Coronary artery (tissue), 2 donors: ENCODE measurements at regions not wholly inside any gene's neighbourhood (a gene's known extent, or its start where the extent isn't known, plus 50 kb on each side); places are given as distances from the start of the nearest gene placed in this dataset.
"Not testable (repeated sequence)": the region's sequence is repeated elsewhere in the genome, so short reads cannot be mapped to it uniquely, and the experiment has no call there.

Source experiments
- DNase-seq: peaks from one replicate; pipeline ENCODE4 v3.0.0-alpha.2; 2017; ENCODE audit warnings: low spot score
- H3K27ac ChIP-seq, 2 donors: fragments of 200-600 bp; sonication (generic); one replicate each; pipeline ENCODE4 v1.5.1; 2016 to 2019
- H3K4me3 ChIP-seq: fragments of 200-600 bp; sonication (generic); 2 replicates; pipeline ENCODE4 v1.5.1; 2016; ENCODE audit warnings: mild to moderate bottlenecking, moderate library complexity
- TF ChIP-seq, protein P1 (sequence below): fragments of 200-600 bp; sonication (generic); IDR thresholded peaks from one replicate; pipeline ENCODE4 v1.5.1; 2019; ENCODE audit warnings: antibody characterized with exemption

DNA sequence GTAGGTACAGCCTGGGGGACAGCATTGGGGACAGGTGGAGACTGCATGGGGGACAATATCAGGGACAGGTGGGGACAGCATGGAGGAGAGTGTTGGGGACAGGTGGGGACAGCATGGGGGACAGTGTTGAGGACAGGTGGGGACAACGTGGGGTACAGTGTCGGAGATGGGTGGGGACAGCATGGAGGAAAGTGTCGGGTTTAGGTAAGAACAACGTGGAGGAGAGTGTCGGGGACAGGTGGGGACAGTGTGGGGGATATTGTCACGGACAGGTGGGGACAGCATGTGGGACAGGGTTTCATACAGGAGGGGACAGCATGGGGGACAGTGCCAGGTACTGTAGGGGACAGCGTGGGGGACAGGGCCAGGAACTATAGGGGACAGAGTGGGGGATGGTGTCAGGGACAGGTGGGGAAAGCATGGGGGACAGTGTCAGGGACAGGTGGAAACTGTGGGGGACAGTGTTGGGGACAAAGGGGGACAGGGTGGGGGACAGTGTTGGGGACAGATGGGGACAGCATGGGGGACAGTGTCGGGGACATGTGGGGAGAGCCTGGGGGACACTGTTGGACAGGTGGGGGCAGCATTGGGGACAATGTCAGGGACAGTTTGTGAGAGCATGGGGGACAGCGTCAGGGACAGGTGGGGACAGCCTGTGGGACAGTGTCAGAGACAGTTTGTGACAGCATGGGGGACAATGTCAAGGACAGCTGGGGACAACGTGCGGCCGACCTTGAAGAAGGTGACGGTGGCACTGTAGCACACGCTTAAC, 213.1 kb downstream of the TMEM121 start:
- Histone ChIP-seq H3K27ac (no peak overlapping the region), H3K4me3 (no peak overlapping the region)
- TF ChIP-seq, protein P1, sequence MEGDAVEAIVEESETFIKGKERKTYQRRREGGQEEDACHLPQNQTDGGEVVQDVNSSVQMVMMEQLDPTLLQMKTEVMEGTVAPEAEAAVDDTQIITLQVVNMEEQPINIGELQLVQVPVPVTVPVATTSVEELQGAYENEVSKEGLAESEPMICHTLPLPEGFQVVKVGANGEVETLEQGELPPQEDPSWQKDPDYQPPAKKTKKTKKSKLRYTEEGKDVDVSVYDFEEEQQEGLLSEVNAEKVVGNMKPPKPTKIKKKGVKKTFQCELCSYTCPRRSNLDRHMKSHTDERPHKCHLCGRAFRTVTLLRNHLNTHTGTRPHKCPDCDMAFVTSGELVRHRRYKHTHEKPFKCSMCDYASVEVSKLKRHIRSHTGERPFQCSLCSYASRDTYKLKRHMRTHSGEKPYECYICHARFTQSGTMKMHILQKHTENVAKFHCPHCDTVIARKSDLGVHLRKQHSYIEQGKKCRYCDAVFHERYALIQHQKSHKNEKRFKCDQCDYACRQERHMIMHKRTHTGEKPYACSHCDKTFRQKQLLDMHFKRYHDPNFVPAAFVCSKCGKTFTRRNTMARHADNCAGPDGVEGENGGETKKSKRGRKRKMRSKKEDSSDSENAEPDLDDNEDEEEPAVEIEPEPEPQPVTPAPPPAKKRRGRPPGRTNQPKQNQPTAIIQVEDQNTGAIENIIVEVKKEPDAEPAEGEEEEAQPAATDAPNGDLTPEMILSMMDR: no peak
- no peak for DNase-seq

DNA sequence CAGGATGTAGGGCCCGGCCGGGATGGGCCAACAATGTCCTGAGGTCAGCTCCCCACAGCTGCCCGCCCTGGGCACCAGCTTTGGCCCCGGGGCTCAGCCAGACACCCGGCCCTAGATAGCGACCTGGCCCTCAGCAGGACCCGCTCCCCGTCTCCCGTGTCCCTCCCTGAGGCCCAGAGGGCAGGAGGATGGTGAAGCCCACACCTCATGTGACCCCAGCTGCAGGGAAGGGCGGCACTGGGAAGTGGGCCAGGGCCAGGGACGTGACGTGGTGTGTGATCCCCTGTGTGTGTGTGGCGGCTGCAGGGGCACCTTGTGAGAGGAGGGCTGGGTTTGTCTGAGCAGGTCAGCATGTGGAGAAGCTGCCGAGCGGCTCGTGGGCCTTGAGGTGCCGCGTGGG, 213.9 kb downstream of the TMEM121 start:
- H3K27ac ChIP-seq, H3K4me3 ChIP-seq, DNase-seq: not testable (repeated sequence)

DNA sequence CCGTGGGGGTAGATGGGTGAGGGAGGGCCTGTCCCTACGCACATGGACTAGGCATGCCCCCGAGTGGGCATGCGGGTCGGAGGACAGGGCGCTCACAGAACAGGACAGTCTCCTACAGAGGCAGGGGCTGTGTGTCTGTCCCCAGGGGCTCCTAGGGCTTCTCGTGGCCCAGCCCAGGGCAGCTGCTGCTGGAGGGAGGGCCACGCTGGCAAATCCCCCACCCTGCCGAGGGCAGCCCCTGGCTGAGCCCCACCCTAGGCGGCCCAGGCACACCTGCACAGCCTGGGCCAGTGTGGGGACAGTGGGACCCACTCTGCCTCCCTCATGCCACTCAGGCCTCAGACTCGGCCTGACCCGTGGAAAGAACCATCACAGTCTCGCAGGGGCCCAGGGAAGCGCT, 214.6 kb downstream of the TMEM121 start:
- H3K4me3 ChIP-seq, DNase-seq, H3K27ac ChIP-seq: not testable (repeated sequence)

DNA sequence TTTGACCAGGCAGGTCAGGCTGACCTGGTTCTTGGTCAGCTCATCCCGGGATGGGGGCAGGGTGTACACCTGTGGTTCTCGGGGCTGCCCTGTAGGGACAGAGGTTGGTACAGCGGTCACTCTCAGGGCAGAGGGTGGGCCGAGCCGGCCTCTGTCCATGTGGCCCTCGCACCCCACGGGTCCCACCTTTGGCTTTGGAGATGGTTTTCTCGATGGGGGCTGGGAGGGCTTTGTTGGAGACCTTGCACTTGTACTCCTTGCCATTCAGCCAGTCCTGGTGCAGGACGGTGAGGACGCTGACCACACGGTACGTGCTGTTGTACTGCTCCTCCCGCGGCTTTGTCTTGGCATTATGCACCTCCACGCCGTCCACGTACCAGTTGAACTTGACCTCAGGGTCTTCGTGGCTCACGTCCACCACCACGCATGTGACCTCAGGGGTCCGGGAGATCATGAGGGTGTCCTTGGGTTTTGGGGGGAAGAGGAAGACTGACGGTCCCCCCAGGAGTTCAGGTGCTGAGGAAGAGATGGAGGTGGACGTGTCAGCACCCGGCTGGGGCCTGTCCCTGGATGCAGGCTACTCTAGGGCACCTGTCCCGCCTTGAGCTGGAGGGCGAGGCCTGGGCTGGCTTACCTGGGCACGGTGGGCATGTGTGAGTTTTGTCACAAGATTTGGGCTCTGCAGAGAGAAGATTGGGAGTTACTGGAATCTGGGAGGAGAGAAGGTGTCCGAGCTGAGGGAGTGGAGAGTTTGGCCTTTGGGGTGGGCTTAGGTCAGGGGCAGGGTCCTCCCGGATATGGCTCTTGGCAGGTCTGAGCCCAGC, 215.5 kb downstream of the TMEM121 start:
- H3K27ac ChIP-seq, DNase-seq, H3K4me3 ChIP-seq: not testable (repeated sequence)

DNA sequence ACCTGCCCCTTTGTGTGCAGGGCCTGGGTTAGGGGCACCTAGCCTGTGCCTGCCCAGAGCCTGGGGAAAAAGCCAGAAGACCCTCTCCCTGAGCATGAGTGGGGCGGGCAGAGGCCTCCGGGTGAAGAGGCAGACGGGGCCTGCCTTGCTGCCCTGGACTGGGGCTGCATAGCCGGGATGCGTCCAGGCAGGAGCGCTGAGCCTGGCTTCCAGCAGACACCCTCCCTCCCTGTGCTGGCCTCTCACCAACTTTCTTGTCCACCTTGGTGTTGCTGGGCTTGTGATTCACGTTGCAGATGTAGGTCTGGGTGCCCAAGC, 216.1 kb downstream of the TMEM121 start:
- peak; percentile 66 for DNase-seq
- no peak overlapping the region for H3K4me3 ChIP-seq
- no peak overlapping the region for H3K27ac ChIP-seq
- TF ChIP-seq, protein P1: no peak

DNA sequence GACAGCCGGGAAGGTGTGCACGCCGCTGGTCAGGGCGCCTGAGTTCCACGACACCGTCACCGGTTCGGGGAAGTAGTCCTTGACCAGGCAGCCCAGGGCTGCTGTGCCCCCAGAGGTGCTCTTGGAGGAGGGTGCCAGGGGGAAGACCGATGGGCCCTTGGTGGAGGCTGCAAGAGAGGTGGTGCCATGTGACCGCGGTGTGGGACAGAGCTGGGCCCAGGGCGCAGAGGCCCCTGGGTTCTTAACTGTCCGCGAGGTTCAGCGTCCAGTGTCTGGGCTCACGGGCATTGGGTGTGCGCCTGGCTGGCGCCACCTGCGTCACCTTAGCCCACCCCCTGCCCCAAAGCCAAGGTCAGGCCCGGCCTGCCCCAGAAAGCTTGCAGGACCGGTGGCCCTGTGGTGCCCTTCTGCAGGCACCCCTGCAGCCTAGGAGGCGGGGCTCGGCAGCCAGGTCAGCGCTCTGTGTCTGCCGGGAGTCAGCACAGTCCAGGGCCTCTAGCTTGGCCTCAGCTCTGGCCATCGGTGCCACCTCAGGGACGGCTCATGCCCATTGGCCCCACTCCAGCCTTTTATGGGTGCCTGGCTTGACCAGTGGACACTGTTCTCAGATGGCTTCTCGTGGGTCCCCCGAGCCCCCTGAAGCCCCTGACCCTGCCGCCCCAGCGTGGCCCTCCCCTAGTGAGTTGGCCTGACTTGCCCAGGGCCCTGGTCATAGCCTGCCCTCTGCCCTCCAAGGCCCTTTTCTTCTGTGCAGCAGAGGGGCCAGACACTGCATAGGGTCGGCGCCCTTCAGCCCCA, 216.7 kb downstream of the TMEM121 start:
- not testable (repeated sequence) for DNase-seq, H3K4me3 ChIP-seq, H3K27ac ChIP-seq

DNA sequence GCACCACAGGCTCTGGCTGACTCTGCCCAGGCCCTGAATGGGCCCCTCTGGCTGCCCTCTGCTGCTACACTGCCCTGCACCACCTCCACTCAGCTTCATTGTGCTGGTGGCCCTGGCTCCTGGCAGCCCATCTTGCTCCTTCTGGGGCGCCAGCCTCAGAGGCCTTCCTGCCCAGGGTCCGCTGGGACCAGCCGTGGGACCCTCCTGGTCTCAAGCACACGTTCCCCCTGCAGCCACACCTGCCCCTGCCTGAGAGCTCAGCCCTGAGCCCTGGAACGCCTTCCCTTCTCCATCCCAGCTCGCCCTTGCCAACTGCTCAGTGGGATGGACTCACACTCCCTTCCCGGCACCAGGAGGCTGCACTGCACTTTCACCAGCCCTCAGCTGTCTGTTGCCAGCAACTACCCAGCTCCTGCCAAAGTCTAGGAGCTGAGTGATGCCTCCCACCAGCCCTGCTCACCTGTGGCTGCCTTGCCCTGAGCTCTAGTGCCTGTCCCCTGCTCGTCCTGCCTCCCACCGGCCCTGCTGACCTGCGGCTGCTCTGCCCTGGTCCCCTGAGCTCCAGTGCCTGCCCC, 217.9 kb downstream of the TMEM121 start:
- not testable (repeated sequence) for H3K27ac ChIP-seq, DNase-seq, H3K4me3 ChIP-seq

DNA sequence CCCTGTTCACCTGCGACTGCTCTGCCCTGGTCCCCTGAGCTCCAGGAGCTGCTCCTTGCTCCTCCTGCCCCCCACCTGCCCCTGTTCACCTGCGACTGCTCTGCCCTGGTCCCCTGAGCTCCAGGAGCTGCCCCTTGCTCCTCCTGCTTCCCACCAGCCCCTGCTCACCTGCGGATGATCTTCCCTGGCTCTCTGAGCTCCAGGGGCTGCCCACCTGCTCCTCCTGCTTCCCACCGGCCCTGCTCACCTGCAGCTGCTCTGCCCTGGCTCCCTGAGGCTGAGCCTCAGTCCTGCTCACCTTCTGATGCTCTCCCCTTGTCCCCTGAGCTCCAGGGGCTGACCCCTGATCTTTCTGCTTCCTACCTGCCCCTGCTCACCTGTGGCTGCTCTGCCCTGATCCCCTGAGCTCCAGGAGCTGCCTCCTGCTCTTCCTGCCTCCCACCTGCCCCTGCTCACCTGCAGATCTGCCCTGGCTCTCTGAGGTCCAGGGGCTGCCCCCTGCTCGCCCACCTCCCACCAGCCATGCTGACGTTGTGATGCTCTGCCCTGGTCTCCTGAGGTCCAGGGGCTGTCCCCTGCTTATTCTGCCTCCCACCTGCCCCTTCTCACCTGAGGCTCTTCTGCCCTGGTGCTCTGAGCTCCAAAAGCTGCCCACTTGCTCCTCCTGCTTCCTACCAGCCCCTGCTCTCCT, 219.2 kb downstream of the TMEM121 start:
- Histone ChIP-seq H3K27ac (no peak overlapping the region), H3K4me3 (no peak overlapping the region)
- DNase-seq: no peak
- TF ChIP-seq, protein P1: no peak

DNA sequence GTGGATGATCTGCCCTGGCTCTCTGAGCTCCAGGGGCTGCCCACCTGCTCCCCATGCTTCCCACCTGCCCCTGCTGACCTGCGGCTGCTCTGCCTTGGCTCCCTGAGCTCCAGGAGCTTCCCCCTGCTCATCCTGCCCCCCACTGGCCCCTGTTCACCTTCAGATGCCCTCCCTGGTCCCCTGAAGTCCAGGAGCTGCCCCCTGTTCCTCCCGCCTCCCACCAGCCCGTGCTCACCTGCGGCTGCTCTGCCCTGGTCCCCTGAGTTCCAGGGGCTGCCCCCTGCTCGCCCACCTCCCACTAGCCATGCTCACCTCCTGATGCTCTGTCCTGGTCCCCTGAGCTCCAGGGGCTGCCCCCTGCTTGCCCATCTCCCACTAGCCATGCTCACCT, 219.7 kb downstream of the TMEM121 start:
- H3K4me3 ChIP-seq: no peak overlapping the region

DNA sequence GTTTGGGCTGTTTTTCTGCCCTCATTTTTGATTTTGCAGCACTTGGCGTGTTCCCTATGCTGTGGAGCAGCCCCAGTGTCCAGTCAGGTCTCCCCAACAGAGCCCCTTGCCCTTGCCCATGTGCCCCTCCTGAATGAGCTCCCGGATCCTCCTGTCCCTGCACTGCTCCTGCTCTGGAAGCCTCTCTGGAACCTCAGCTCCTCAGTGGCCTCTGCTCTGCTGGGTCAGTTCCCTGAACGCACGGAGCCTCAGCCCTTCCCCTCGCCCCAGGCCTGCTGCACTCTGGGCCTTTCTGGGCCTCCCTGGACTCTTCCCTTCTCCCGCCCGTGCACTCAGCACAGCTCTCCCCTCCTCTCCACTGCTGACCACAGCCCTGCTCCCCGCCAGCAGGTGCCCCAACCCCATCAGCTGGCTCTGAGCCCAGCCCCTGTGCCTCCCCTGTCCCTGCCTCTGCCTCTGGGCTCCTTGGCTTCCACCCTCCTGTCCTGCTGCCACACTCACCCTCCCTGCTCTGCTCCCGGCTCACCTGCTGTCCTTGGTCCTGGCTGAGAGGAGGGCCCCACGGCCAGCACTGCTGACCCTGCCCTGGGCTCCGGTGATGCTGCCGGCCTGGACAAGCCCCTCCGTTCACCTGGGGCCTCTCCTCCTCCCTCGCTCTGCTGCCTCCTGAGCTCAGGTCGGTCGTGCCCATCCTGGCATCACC, 220.6 kb downstream of the TMEM121 start:
- not testable (repeated sequence) for H3K4me3 ChIP-seq, DNase-seq

More for the DNA sequence above, 219.7 kb downstream of the TMEM121 start:
- no peak for DNase-seq
- no peak overlapping the region for H3K27ac ChIP-seq
- TF ChIP-seq, protein P1: no peak

DNA sequence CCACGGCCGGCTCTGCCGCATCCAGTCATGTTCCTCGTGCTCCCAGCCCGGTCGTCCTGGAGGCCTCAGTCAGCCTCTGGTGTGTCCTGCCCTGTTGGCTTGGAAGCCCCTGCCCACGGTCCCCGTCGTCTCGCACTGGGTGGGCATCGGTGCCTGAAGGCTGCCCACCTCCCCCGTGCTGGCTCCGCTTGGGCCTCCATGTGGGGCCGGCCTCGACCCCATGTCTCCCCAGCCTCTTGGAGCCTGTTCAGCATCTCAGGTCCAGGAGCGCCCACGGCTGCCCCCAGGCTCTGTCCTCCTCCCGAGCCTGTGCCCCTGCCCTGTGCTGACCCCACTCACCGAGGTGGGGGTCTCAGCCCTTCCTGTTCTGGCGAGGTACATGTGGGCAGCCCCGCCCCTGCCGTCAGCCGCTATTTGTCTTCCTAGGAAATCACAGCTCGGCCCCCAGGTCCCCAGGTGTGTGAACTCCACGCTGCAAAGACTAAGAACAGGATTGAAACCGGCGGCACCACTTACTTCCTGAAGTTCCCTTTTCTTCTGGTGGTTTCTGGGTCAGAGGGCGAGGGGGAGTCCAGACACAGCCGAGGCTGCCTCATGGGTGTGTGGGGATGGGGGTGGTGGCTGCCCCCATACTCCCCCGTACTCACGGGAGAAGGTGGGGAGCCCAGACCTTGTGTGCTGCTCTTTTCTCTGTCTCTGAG, 221.3 kb downstream of the TMEM121 start:
- H3K27ac ChIP-seq, H3K4me3 ChIP-seq: not testable (repeated sequence)
- DNase-seq: peak; percentile 65

More for the DNA sequence above, 220.6 kb downstream of the TMEM121 start:
- H3K27ac ChIP-seq: not testable (repeated sequence)
